Epithelial cell of esophagus (primary cell): ENCODE measurements at regions not wholly inside any gene's neighbourhood (a gene's known extent, or its start where the extent isn't known, plus 50 kb on each side); places are given as distances from the start of the nearest gene placed in this dataset.

Experiments used
- DNase-seq: peaks from one replicate; pipeline ENCODE4 v3.0.0; 2010; ENCODE audit warnings: low read depth
- H3K4me3 ChIP-seq: 2 replicates; pipeline ENCODE4 v1.5.1; 2011; ENCODE audit warnings: mild to moderate bottlenecking, low read length, control low read depth
- TF ChIP-seq, protein P1 (sequence below): IDR thresholded peaks from 2 replicates; pipeline ENCODE4 v1.5.1; 2011; ENCODE audit warnings: low read depth, mild to moderate bottlenecking, low read length, control low read depth, inconsistent platforms; ENCODE audit not compliant: insufficient read depth; ENCODE audit errors: missing control alignments

DNA sequence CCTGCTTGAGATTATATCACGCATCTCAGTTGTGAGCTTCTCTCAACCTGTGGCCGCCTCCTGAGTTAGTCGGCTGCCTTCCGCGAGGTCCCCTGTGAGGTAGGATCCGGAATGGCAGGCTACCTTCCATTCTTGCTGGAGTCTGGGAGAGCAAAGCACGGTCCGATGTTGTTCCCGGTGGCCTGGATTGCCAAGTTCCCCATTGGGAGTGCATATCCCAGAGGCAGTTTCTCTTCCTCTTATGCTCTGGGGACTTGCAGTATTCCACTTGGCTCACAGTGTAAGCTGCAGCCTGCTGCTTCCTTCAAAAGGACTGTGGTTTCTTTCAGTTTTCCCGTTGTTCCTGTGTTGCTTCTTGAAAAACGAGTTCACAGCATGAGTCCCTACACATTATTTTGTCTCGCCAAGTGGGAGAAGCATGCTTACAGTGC, 225.4 kb upstream of the ZWINT start:
- no peak for DNase-seq
- H3K4me3 ChIP-seq: no peak overlapping the region
- TF ChIP-seq, protein P1, sequence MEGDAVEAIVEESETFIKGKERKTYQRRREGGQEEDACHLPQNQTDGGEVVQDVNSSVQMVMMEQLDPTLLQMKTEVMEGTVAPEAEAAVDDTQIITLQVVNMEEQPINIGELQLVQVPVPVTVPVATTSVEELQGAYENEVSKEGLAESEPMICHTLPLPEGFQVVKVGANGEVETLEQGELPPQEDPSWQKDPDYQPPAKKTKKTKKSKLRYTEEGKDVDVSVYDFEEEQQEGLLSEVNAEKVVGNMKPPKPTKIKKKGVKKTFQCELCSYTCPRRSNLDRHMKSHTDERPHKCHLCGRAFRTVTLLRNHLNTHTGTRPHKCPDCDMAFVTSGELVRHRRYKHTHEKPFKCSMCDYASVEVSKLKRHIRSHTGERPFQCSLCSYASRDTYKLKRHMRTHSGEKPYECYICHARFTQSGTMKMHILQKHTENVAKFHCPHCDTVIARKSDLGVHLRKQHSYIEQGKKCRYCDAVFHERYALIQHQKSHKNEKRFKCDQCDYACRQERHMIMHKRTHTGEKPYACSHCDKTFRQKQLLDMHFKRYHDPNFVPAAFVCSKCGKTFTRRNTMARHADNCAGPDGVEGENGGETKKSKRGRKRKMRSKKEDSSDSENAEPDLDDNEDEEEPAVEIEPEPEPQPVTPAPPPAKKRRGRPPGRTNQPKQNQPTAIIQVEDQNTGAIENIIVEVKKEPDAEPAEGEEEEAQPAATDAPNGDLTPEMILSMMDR: no peak

- H3K4me3 ChIP-seq: no peak overlapping the region
- TF ChIP-seq, protein P1: no peak
- DNase-seq: no peak
Measured at GRCh38 chr10:56585447-56586171, 224.6 kb upstream of the ZWINT start.

- TF ChIP-seq, protein P1: no peak
- no peak overlapping the region for H3K4me3 ChIP-seq
- peak; percentile 58 for DNase-seq
Measured at GRCh38 chr10:56583316-56583715, 222.3 kb upstream of the ZWINT start.

GRCh38 chr10:56567580-56567979, 206.5 kb upstream of the ZWINT start:
- no peak overlapping the region for H3K4me3 ChIP-seq
- no peak for DNase-seq
- TF ChIP-seq, protein P1: no peak

DNA sequence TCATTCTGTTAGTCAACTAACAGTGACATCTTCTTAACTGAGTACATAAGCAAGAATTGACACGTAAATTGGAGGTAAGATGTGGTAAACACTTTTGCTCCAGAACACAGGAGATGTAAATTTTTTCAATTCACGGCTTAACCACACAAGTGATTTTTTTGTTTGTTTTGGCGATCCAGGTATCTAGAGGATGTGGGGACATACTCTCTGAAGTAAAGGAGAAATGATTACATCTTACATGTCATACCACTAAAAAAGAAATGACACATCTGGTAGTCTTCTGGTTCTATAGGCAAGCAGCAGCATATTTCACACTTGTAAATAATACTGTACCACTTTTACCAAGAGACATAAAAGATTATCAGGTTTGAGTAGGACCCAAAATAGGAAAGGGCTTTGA, 200.3 kb upstream of the ZWINT start:
- TF ChIP-seq, protein P1: no peak
- DNase-seq: no peak
- H3K4me3 ChIP-seq: no peak overlapping the region

DNA sequence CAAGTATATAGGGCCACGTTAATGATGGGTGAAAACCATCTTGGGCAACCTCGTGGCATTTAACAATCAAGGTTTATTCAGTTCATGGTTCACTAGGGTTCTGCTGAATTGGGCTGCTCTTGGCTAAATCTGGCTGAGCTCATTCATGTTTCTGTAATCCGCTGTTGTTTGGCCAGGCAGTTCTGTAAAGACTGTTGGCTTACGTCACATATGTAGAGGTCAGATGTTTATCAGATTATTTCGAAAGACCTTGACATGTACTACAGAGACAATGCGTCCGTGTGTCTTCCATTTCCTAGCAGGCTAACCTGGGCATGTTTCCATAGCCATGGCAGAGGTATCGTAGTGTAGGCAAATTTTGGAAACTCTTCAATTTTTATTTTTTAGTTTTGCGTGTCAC, 190.0 kb upstream of the ZWINT start:
- no peak for DNase-seq
- H3K4me3 ChIP-seq: no peak overlapping the region
- TF ChIP-seq, protein P1: no peak

DNA sequence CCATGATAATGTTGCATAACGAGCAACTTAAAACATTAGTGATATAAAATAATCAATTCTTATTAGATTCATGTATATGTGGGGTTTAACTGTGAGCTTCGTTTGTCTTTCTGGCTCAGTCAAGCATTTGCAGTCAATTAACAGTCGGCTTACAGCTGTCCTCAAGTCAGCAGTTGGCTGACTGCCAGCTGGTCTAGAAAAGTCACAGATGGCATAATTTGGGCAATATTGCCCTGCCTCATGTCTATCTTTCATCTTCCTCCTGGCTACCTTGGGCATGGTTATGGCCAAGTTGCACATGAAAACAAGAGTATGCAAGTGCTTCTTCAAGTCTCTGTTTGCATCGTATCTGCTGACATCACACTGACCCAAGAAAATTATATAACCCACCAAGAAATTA, 186.1 kb upstream of the ZWINT start:
- TF ChIP-seq, protein P1: no peak
- H3K4me3 ChIP-seq: no peak overlapping the region
- no peak for DNase-seq
